Frontal cortex (tissue), 3 donors: ENCODE measurements at regions not wholly inside any gene's neighbourhood (a gene's known extent, or its start where the extent isn't known, plus 50 kb on each side); places are given as distances from the start of the nearest gene placed in this dataset.

ENCODE experiments used
- DNase-seq, 2 donors: peaks; one replicate each; pipeline ENCODE4 v3.0.0; 2012; ENCODE audit warnings: low spot score in 2 of 2
- FAIRE-seq: peaks from 2 replicates; lab custom pipeline; 2012; peaks lifted over from hg19 to GRCh38; lab: Jason Lieb, UNC
- donor health status: control.
- donor health status: control.
- donor health status: control.

DNA sequence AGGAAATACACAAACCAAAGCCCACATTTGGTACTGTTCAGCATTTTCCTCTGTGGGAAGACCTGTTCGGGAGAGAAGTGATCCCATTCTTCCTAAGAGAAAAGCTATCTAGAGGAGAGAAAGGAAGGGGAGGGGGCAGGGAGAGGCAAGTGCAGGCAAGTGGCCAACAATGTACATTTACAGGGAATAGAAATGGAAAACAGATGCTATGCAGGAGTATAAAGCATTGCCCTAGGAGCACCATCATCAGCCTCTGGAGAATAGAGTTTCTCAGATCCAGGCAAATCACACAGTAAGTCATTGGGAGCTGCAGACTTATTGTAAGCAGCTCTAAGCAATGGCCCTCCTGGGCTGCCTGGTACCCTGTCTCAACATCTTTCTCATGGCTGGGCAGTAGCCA lies 424.4 kb upstream of the AUTS2 start:
- DNase-seq (no peak), FAIRE-seq (no peak)

DNA sequence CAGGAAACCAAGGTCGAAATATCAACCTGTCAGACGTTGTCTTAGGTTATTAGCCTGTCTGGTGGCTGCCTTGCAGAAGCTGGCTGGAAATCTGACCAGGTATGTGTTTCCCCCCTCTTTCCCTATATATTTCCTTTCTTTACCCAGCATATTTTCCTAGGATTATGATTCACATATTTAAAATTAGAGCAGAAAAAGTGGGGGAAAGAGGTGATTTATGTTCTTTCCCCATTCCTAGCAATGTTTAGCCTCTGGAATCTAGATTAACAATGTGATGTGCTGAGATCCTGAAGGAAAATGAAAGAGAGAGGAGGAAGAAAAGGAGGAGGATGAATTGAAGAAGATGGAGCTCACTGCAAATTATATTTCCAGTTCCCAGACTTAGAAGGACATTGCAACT lies 421.4 kb upstream of the AUTS2 start:
- DNase-seq (no peak), FAIRE-seq (no peak)

DNA sequence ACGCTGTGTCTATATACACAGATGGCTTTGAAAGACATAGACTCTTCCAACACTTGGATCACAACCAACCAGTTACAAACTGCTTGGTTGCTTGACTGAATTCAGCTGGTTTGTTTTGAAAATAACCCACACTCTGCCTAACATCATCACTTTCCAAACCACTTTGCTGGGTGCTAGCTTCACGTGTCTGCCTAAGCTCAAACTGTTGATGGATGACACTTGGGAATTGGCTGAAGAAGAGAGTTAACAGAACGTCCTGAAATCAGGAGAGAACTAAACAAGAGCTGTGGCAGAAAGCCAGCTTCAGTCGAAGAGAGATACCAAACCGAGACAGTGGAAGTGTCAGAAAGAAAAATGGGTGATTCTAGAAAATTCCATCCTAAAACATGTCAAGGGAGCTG lies 420.8 kb upstream of the AUTS2 start:
- no peak for FAIRE-seq
- no peak for DNase-seq

DNA sequence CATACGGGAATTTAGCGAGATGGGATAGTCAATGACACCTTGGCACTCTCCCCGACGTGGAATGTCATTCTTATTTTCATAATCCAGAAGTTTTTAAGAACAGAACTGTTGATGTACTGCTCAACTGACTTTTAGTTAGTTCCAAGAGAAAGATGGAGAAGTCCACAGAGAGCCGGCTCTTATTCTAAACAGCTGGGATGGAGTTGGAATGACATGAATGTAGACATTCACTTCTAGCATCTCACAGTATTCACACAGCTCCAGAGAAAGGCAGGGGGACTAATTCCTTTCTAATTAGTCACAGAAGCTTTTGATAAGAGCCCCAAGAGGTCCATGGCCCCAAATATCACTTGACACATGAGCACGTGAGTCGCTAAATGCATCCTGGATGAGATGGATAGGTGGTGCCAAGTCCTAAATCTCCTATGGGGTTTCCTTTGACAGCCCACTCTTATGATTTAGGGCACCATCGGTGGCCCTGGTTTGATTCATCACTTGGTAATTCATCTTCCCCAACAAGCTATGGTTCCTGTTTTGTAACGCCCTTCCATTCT lies 420.3 kb upstream of the AUTS2 start:
- FAIRE-seq (no peak), DNase-seq (no peak)

DNA sequence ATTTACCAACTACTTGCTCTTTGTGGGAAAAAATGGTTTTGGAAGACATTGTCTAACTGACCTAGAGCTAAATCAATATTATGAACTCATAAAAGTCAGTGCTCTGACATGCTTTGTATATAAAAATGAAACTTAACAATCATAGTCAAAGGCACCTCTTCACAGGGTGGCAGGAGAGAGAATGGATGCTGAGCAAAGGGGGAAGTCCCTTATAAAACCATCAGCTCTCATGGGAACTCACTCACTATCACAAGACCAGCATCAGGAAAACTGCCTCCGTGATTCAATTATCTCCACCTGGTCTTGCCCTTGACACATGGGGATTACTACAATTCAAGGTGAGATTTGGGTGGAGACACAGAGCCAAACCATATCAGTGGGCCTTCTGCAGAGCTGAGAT lies 417.6 kb upstream of the AUTS2 start:
- DNase-seq, result no peak
- no peak for FAIRE-seq

DNA sequence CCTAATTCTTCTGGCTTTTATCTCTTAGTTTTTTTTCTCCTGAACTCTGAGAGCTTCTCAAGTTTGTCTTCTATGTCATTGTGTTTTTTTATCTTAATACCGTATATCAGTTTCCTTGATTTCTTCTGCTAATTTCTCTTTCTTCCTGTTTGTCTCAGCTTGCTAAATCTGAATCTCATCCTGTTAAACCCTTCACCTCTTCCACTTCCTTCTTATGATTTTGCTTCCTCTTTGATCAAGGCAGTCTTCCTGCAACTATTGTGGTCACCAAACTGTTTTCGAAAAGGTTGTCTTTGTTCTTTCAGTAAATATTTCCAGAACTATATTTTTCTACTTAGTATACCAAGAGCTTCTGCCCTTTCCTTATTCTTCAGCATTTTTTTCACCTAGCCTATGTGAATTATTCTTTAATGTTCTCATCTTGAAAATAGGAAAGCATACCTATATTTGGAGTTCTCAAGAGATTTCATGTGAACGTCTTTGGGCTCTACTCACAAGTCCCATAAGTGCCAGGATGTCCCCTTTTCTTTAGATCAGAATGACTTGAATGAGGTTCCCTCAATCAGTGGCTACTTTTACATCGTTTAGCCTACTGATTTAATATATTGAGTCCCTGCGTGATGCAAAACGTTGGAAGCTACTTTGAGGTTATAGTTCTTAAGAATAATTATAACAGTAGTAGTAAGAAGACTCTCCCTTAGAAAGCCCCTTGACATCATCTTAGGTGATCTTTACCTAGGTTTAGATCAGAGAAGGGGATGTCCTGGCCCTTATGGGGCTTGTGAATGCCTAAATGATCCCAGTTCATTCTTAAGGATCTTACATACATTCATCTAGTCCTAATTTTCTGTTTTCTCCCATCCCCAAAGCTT lies 415.4 kb upstream of the AUTS2 start:
- FAIRE-seq (no peak), DNase-seq (no peak)

DNA sequence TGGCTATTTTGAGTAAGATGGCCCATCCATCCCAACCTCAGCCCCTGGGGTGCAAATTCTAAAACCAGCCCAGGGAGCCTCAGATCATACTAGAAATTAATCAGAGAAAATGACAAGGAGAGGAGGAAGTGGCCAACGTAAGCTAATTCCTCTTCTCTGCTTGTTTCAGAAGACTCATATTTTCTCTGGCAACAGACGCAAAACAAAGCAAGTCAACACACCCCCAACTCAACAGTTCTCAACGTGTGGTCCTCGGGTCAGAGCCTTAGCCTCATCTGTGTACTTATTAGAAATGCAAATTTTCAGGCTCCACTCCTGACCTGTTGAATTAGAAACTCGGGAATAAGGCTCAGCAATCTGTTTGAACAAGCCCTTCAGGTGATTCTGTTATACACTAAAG lies 413.9 kb upstream of the AUTS2 start:
- FAIRE-seq (no peak), DNase-seq (no peak)

DNA sequence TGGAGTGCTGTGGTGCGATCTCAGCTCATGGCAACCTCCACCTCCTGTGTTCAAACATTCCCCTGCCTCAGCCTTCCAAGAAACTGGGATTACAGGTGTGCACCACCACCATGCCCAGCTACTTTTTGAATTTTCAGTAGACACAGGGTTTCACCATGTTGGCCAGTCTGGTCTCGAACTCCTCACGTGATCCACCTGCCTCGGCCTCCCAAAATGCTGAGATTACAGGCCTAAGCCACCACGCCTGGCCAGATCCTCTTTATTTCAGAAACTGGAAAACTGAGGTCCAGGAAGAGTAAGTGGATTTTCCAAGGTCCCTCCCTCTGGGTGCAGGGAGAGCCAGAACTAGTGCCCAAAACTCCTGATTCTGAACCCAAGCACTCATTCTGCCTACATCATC lies 413.1 kb upstream of the AUTS2 start:
- DNase-seq (no peak), FAIRE-seq (no peak)

DNA sequence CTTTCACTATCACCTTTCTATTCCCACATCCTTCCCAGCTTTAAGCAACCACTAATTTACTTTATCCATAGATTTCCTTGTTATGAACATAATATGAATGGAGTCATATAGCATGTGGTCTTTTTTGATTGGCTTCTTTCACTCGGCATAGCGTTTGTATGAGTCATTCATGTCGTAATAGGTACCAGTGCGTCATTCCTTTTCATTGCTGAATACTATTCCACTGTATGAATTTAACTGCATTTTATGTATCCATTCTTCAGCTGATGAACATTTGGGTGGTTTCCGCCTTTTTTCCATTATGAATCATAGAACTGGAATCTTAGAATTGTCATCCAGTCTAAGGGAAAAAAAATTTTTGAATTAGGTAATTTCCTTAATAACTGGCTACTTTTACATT lies 411.3 kb upstream of the AUTS2 start:
- DNase-seq (no peak), FAIRE-seq (no peak)

DNA sequence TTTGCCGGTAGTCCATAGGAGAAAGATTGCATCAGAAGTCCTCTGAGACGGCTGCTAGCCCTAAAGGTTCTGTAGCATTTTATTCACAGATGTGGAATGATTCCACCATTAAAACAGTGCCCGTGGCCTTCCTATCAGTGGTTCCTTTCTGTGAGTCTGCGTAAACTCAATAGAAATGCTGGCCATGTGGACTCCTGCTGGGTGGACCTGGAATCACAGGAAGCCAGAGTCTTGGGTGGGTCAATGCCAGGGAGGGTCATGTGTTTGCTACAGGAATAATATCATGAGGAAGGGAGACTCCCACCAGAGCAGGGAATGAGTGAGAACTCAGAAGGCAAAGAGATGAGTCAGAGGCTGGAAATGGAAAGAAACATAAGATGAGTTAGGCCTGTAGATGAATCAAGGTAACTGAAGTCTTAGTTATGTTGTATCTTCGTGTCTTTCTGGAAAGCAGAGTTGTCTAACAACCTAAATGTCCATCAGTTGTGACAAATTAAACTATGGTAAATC lies 410.4 kb upstream of the AUTS2 start:
- FAIRE-seq (no peak), DNase-seq (no peak)

DNA sequence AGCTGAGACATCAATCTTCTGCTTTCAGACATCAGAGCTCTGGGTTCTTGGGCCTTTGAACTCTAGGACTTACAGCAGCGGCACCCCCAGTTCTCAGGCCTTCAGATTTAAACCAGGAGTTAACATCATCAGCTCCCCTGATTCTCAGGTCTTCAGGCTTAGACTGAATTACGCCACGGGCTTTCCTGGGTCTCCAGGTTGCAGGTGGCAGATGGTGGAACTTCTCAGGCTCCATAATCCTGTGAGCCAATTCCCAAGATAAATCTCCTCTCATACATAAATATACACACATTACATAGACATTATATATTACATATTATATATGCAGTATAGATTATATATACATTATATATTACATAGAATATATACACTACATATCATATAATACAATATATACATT lies 408.9 kb upstream of the AUTS2 start:
- DNase-seq (no peak), FAIRE-seq (no peak)

DNA sequence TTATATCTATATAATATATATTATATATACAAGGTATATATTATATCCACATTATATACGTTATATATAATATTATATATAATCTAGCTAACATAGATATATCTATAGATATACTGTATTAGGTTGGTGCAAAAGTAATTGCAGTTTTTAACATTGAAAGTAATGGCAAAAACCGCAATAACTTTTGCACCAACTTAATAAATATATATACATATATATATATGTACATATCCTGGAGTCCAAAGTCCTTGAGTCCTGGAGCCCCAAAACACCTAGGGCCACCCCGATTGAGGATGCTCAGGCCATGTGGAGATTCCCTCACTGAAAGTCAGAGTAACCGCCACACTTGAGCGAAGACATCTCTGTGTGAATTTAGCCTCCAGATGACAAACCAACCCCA lies 408.2 kb upstream of the AUTS2 start:
- no peak for DNase-seq
- no peak for FAIRE-seq

DNA sequence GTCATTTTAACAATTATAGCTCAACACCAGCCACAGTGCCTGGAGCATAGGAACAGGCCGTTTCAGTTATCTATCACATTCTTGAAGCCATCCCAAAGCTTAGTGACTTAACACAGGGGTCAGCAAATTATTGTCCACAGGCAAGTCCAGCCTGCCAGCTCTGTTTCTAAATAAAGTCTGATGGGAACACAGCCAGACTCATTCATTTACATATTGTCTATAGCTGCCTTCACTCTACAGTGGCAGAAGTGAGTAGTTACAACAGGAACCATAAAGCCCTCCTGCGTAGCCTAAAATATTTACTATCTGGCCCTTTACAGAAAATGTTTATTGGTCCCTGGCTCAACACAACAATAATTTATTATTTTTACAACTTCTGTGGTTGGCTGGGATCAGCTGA lies 407.5 kb upstream of the AUTS2 start:
- FAIRE-seq (no peak), DNase-seq (no peak)

DNA sequence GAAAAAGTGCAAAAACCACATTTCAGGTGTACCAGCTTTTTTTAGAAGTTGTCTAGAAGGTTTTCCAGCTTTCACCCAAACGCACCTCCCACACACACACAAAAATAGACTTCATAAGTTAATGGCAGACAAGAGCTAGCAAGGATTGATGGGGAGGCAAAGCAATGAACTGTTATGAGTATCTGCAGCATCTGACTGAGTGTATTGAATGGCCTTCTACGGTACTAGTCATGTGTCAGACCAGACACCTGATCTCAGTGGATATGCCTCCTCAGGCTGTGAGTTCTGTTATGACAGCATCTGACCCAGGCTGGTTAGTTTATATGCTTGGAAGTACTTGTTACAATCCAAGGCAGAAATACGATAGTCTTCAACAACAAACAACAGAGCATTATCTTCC lies 406.1 kb upstream of the AUTS2 start:
- DNase-seq (no peak), FAIRE-seq (no peak)

DNA sequence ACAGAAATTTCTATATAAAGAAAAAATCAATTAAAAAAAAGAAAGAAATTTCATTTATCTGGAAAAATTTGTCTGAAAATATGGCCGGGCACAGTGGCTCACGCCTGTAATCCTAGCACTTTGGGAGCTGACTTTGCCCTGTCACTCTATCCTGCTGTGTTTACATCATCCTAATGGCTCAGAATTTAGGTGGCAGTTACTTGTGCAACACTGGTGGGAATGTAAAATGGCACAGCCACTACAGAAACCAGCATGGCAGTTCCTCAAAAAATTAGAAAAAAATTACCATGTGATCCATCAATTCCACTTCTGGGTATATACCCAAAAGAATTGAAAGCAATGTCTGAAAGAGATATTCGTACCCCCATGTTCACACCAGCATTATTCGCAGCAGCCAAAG lies 405.2 kb upstream of the AUTS2 start:
- DNase-seq (no peak), FAIRE-seq (no peak)

DNA sequence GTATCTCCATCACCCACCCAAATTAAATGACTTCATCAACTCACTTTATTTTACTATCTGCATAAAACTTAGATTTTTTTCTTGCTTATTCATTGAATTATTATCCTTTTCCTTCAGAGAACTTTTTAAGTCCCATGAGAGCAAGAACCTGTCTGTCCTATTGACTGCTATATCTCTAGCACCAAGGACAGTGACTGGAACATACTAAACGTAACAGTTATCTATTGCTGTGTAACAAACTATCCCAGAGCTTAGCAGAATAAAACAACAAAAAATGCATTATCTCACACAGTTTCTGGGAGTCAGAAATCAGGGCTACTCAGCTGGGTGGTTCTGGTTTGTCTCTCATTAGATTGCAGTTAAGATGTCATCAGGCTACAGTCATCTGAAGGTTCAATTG lies 401.7 kb upstream of the AUTS2 start:
- FAIRE-seq (no peak), DNase-seq (no peak)

DNA sequence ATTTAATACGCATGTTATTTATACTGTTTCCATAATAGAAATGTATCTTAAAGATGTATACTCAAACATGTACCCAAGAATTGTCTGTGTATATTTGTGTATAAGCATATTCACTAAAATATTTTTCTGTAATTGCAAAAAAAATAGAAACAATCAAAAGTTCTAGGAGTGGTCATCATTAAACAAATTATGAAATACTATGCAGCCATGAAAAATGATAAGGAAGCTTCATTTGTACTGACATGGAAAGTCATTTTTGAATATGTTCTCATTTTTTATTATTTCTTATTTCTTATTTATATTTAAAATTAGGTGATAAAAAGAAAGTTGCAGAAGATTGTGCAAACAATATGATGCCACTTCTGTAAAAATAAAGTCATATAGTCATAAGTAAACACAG lies 400.0 kb upstream of the AUTS2 start:
- DNase-seq, result no peak
- peak; percentile 10 for FAIRE-seq

DNA sequence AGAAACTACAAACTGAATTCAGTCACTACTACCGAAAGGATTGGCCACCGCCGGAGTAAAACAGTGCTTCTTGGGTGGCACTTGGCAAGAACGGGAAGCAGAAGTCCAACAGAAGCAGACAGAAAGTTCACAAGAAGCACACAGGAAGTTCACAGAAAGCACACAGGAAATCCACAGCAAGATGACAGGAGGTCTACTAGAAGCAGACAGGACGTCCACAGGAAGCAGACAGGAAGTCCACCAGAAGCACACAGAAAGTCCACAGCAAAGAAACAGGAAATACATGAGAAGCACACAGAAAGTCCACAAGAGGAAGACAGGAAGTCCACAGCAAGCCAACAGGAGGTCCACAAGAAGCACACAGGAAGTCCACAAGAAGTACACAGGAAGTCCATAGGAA lies 399.2 kb upstream of the AUTS2 start:
- no peak for DNase-seq
- no peak for FAIRE-seq

DNA sequence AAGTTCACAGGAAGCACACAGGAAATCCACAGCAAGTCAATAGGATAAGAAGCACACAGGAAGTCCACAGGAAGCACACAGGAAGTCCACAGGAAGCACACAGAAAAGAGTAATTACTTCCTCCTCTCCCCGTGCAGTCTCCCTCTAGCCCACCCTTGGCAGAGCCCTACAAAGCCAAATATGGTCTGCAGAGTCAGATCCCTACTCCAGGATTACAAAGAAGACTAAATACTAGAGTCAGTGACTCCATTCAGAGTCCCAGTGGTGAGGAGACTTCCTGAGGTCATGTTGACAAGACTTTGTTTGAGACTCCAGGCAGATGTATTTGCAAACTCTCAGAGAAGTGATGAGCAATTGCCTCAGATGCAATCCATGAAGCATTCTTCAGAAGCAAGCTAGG lies 398.6 kb upstream of the AUTS2 start:
- DNase-seq (no peak), FAIRE-seq (no peak)

DNA sequence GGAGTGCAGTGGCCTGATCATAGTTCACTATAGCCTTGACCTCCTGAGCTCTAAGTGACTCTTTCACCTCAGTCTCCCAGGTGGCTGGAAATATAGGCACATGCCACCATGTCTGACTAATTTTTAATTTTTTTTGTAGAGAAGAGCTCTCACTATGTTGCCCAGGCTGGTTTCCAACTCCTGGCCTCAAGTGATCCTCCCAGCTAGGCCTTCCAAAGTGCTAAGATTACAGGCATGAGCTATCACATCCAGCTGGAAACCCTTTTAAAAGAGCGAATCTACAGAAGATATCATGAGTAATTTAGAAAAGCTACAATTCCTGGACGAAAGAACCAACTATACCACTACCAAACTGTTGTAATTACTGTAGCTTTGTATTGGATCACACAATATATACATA lies 394.4 kb upstream of the AUTS2 start:
- DNase-seq, result no peak
- no peak for FAIRE-seq

DNA sequence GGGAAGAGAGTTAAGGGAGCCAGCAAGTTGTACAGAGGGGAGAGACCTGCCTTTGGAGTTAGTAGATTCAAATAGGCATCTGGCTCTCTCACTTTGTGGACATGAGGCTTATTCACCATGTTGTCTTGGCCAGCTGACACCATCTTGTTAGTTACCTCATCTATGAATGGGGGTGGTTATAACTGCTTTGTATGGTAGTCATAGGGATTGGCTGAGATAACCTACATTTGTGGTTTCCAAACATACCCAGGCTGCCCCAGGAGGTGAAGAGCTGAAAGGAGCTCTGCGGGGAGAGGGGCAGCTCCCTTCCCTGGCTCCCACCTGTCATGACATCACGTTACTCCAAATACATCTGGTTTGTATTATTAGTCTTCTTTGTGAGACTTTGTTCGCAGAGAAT lies 393.3 kb upstream of the AUTS2 start:
- no peak for DNase-seq
- no peak for FAIRE-seq

DNA sequence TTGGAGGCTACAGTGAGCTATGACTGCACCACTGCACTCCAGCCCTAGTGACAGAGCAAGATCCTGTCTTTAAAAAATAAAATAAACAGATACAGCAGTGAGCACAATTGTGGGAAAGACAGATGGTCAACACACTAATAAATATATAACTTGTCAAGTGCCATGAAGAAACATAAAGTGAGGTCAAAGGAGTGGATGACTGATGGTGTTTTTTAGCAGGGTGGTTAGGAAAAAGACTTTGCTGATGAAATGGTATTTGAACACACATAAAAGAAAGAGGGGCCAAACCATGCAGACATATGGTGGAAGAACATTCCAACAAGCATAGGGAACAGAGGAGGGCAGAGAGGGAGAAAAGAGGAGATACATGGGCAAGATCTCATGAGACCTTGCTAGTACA lies 392.7 kb upstream of the AUTS2 start:
- DNase-seq, result no peak
- FAIRE-seq, result no peak
